ENCODE measurements at regions not wholly inside any gene's neighbourhood (a gene's known extent, or its start where the extent isn't known, plus 50 kb on each side); places are given as distances from the start of the nearest gene placed in this dataset.
A peak's percentile ranks its signal among the peaks of the same experiment; 100 is the strongest.

DNA sequence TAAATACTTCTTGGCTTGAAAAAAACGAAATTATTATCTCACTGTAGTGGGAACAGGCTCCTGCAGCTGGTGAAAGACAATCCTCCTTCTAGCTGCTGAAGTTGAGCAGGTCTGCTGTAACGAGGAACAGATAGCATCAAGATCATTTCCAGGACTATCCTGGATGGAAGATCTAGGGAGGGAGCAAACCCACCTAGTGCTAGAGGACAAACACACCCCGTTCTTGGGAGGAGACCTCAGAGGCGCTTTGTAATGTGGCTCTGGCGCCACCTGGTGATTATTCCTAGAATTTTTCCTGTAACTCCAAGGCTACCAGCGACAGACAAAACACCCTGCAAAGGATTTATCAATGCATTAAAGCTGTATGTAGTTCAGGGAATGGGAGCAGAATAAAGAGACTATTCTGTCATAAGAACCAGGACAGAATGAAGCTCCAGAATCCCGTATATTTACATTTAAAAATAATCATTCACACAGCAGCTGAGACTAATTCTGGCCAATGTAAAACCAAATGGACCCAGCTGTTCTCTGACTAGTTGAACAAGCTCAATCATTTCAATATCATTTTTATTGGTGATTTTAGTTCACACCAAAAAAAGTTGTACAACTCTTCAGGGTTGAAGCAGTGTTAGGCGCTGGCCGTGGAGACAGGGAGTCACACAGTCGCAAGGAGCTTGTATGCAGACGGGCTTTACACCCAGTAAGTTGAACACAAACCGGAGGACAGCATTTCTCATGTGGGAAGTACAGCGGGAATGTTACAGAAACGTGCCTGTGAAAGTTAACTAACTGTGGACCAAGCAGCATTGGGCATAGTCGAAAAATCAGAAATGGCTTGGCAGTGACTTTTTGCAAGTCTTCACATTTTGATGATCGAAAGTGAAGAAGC, 290.3 kb downstream of the TRIB2 start:
- no peak overlapping the region for H3K4me3 ChIP-seq (replicated peaks in 1 of 3; ENCODE audit: insufficient read depth in 1 of 3, low read depth in 1 of 3, low read length in 3 of 3)
- no peaks in the 10 kb centered on the region for H3K9me3 ChIP-seq (replicated peaks; ENCODE audit: control insufficient read depth, insufficient read depth, low read length)
- DNase-seq (ENCODE audit: low read depth, low spot score) (peak; percentile 83), FAIRE-seq (peak; percentile 81)
- no peak overlapping the region for H3K4me2 ChIP-seq (ENCODE audit: insufficient read depth, low read length)
- no peaks in the 10 kb centered on the region for H3K9me1 ChIP-seq (replicated peaks; ENCODE audit: control insufficient read depth, extremely low read depth, insufficient read depth, low read length)
- no peak overlapping the region for H2AFZ ChIP-seq (ENCODE audit: low read depth, low read length)
- no peak overlapping the region for H3K9ac ChIP-seq (replicated peaks; ENCODE audit: extremely low read depth, insufficient read depth, low read length)
- intact Hi-C loops (cut with micrococcal nuclease): loop anchor here (1.0 to 10.0 kb wide), 14 partner anchors 17 to 1177 kb away; no protein-coding TSS in a partner anchor
- no TSS peak for BruUV-seq (replicated peaks)
- TF ChIP-seq, protein P1, sequence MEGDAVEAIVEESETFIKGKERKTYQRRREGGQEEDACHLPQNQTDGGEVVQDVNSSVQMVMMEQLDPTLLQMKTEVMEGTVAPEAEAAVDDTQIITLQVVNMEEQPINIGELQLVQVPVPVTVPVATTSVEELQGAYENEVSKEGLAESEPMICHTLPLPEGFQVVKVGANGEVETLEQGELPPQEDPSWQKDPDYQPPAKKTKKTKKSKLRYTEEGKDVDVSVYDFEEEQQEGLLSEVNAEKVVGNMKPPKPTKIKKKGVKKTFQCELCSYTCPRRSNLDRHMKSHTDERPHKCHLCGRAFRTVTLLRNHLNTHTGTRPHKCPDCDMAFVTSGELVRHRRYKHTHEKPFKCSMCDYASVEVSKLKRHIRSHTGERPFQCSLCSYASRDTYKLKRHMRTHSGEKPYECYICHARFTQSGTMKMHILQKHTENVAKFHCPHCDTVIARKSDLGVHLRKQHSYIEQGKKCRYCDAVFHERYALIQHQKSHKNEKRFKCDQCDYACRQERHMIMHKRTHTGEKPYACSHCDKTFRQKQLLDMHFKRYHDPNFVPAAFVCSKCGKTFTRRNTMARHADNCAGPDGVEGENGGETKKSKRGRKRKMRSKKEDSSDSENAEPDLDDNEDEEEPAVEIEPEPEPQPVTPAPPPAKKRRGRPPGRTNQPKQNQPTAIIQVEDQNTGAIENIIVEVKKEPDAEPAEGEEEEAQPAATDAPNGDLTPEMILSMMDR (IDR thresholded peaks at IDR 0.05; ENCODE audit: extremely low read depth in 1 of 2, insufficient read depth in 1 of 2, low read depth in 1 of 2, low read length in 2 of 2): peak; percentile 63 to 71
- TF ChIP-seq MAX (IDR thresholded peaks at IDR 0.05; ENCODE audit: insufficient read depth, insufficient read length) (no peak), EZH2 (IDR thresholded peaks at IDR 0.05; ENCODE audit: borderline replicate concordance, low read depth, low read length, severe bottlenecking) (no peak), MYC (IDR thresholded peaks at IDR 0.05; ENCODE audit: low read depth, low read length) (no peak)
- peaks cover 0 to 3% of the 10 kb centered on the region in 2 experiments for H3K27me3 ChIP-seq (ENCODE audit: control insufficient read depth in 2 of 2, insufficient read depth in 2 of 2, low read length in 2 of 2)
- POLR2A ChIA-PET: interaction anchor here (0.6 kb wide), 1 partner anchor 1143 kb away, joined by 4 read pairs; no protein-coding TSS in a partner anchor
- no peaks in the 10 kb centered on the region for H4K20me1 ChIP-seq (replicated peaks; ENCODE audit: control insufficient read depth, extremely low read depth, insufficient read depth, low read length)
- dilution Hi-C loops (cut with MboI; ENCODE audit: extremely low pct_ligation_motif_present, low sequenced_read_pairs): no loop called here
- no peaks in the 10 kb centered on the region for H3K36me3 ChIP-seq (ENCODE audit: control insufficient read depth in 2 of 2, extremely low read depth in 1 of 2, insufficient read depth in 2 of 2, low read length in 2 of 2)
- peaks cover 19% of the 10 kb centered on the region for H3K4me1 ChIP-seq (ENCODE audit: control insufficient read depth, extremely low read depth, insufficient read depth, low read length)
- CTCF ChIA-PET: interaction anchor here (0.6 to 3.8 kb wide), 107 partner anchors 9 to 1268 kb away, joined by 3 to 135 read pairs (median 4); partner anchors contain the start of gene TRIB2
- no peak overlapping the region for H3K27ac ChIP-seq (ENCODE audit: insufficient read depth, low read depth, low read length)
- no peaks in the 10 kb centered on the region for H3K79me2 ChIP-seq (ENCODE audit: control insufficient read depth, insufficient read depth, low read length)

Data from endothelial cell of umbilical vein (primary cell).